B cell (primary cell): ENCODE measurements at regions not wholly inside any gene's neighbourhood (a gene's known extent, or its start where the extent isn't known, plus 50 kb on each side); places are given as distances from the start of the nearest gene placed in this dataset.

Experiments used
- ATAC-seq: fragments of 200-7000 bp; cut with Tn5 transposase; one replicate; pipeline ENCODE4 v1.10.0; 2021; ENCODE audit warnings: low read depth, mild to moderate bottlenecking, moderate number of reproducible peaks, moderate library complexity
- CTCF ChIA-PET: fragments of 350-600 bp; sonication (Branson Sonifier 250); formaldehyde crosslinking; loops from one replicate; lab custom pipeline; 2021; ENCODE audit warnings: antibody characterized with exemption, inconsistent platforms; lab: Charles Lee
- POLR2A ChIA-PET: fragments of 350-600 bp; sonication (Branson Sonifier 250); formaldehyde crosslinking; loops from one replicate; lab custom pipeline; 2021; ENCODE audit warnings: antibody characterized with exemption; lab: Charles Lee
- DNase-seq: peaks from one replicate; pipeline ENCODE4 v3.0.0; 2013
- H2AFZ ChIP-seq: 2 replicates; pipeline ENCODE4 v1.6.1; 2012; ENCODE audit warnings: mild to moderate bottlenecking, low read depth, low read length; ENCODE audit not compliant: insufficient read depth, poor library complexity, severe bottlenecking
- H3K27ac ChIP-seq, 2 donors: 1 replicate in 1 of 2; 2 replicates in 1 of 2; pipeline ENCODE4 v1.5.1; 2012 to 2013; ENCODE audit warnings: low read length in 2 of 2, mild to moderate bottlenecking in 2 of 2, moderate library complexity in 1 of 2
- H3K27me3 ChIP-seq, 4 experiments: fragments of 200-600 bp in 1 of 4; sonication (generic) in 1 of 4; replicated peaks in 1 of 4; 1 replicate in 2 of 4; 2 replicates in 2 of 4; pipeline versions ENCODE4 v1.6.1 to v1.7.0; 2013 to 2016; ENCODE audit warnings: low read length in 3 of 4, mild to moderate bottlenecking in 2 of 4, mixed read lengths in 1 of 4, moderate library complexity in 1 of 4; ENCODE audit not compliant: insufficient read depth in 4 of 4, control insufficient read depth in 3 of 4; ENCODE audit errors: control extremely low read depth in 1 of 4
- H3K36me3 ChIP-seq, 2 experiments: replicated peaks in 1 of 2; 1 replicate in 1 of 2; 2 replicates in 1 of 2; pipeline versions ENCODE4 v1.6.1 to v1.7.1; 2013; ENCODE audit warnings: low read length in 1 of 2; ENCODE audit not compliant: insufficient read depth in 2 of 2, control insufficient read depth in 1 of 2; ENCODE audit errors: control extremely low read depth in 1 of 2, extremely low read depth in 1 of 2
- H3K4me1 ChIP-seq, 2 donors: fragments of 200-600 bp in 1 of 2; sonication (generic) in 1 of 2; 1 replicate in 1 of 2; 2 replicates in 1 of 2; pipeline versions ENCODE4 v1.5.1 to v1.6.1; 2013 to 2017; ENCODE audit warnings: low read length in 2 of 2; ENCODE audit not compliant: control insufficient read depth in 2 of 2, insufficient read depth in 2 of 2
- H3K4me2 ChIP-seq: replicated peaks from 2 replicates; pipeline ENCODE3; 2012; ENCODE audit warnings: mild to moderate bottlenecking, low read depth, low read length; ENCODE audit not compliant: poor library complexity, severe bottlenecking
- H3K4me3 ChIP-seq, 5 experiments: fragments of 200-600 bp in 1 of 5; sonication (generic) in 1 of 5; 1 replicate in 3 of 5; 2 replicates in 2 of 5; pipeline versions ENCODE4 v1.5.1 to v1.7.0; 2011 to 2016; ENCODE audit warnings: low read length in 4 of 5, mild to moderate bottlenecking in 4 of 5, low read depth in 2 of 5, control low read depth in 1 of 5, moderate library complexity in 1 of 5; ENCODE audit not compliant: insufficient read depth in 1 of 5; ENCODE audit errors: control extremely low read depth in 1 of 5, extremely low read depth in 1 of 5
- H3K79me2 ChIP-seq: fragments of 200-600 bp; sonication (generic); one replicate; pipeline ENCODE4 v1.6.0; 2016; ENCODE audit warnings: low read length; ENCODE audit not compliant: control insufficient read depth, insufficient read depth
- H3K9ac ChIP-seq: fragments of 200-600 bp; sonication (generic); 2 replicates; pipeline ENCODE4 v1.6.1; 2017; ENCODE audit warnings: mild to moderate bottlenecking, low read length, moderate library complexity
- H3K9me3 ChIP-seq, 3 donors: one replicate each; pipeline versions ENCODE4 v1.6.1 to v1.7.1; 2013; ENCODE audit warnings: low read length in 2 of 3; ENCODE audit not compliant: control insufficient read depth in 2 of 3, insufficient read depth in 1 of 3; ENCODE audit errors: control extremely low read depth in 1 of 3
- H4K20me1 ChIP-seq: 2 replicates; pipeline ENCODE4 v1.6.0; 2012; ENCODE audit warnings: mild to moderate bottlenecking, low read length; ENCODE audit not compliant: insufficient read depth, control insufficient read depth, poor library complexity, severe bottlenecking
- H3K27ac Mint-ChIP-seq: one replicate; pipeline ENCODE4 v1.8.0; 2021; ENCODE audit warnings: mixed read lengths
- H3K27me3 Mint-ChIP-seq: one replicate; pipeline ENCODE4 v1.8.0; 2021; ENCODE audit warnings: mixed read lengths
- H3K4me1 Mint-ChIP-seq: one replicate; pipeline ENCODE4 v1.8.0; 2021; ENCODE audit warnings: mixed read lengths
- H3K4me3 Mint-ChIP-seq: one replicate; pipeline ENCODE4 v1.8.0; 2021; ENCODE audit warnings: mixed read lengths
- H3K9me3 Mint-ChIP-seq: one replicate; pipeline ENCODE4 v1.8.0; 2022; ENCODE audit warnings: mixed read lengths; ENCODE audit not compliant: insufficient read depth
- CTCF ChIP-seq: fragments of 200-600 bp; IDR thresholded peaks from one replicate; pipeline ENCODE4 v1.8.0; 2022; ENCODE audit warnings: antibody characterized with exemption, mild to moderate bottlenecking
- EZH2 ChIP-seq: IDR thresholded peaks from 2 replicates; pipeline ENCODE4 v1.6.1; 2012; ENCODE audit warnings: borderline replicate concordance, low read depth, mild to moderate bottlenecking, moderate library complexity, low read length; ENCODE audit not compliant: insufficient read depth, poor library complexity, severe bottlenecking
- WGBS: methylation state at CpG from one replicate; pipeline ENCODE4 v1.1.5; 2013; ENCODE audit warnings: missing lambda C conversion rate; ENCODE audit not compliant: insufficient coverage; 5-methylcytosine and 5-hydroxymethylcytosine counted together
- intact Hi-C: fragments of 100-400 bp; cut with micrococcal nuclease; formaldehyde crosslinking; loops from one replicate; pipeline ENCODE4 v1.10.0; 2022

- H3K27me3 ChIP-seq = no peaks in the 10 kb centered on the region
- no peaks in the 10 kb centered on the region for H3K4me1 Mint-ChIP-seq
- no peak for DNase-seq
- H4K20me1 ChIP-seq = no peaks in the 10 kb centered on the region
- peaks cover 21% of the 10 kb centered on the region for H3K27me3 Mint-ChIP-seq
- H3K4me1 ChIP-seq = no peaks in the 10 kb centered on the region
- no peak overlapping the region for H3K4me3 Mint-ChIP-seq
- H3K4me2 ChIP-seq = no peak overlapping the region
- ATAC-seq = no peak
- no peaks in the 10 kb centered on the region for H3K36me3 ChIP-seq
- no peaks in the 10 kb centered on the region for H3K9me3 ChIP-seq
- CTCF ChIA-PET = interaction anchor here (0.9 to 5.2 kb wide), 4 partner anchors 8 to 485 kb away, joined by 3 to 112 read pairs (median 22); no protein-coding TSS in a partner anchor
- 100% methylated on average over 1 of the region's 6 CpGs for WGBS
- no peaks in the 10 kb centered on the region for H3K9me3 Mint-ChIP-seq
- H3K79me2 ChIP-seq = no peaks in the 10 kb centered on the region
- POLR2A ChIA-PET = no interaction called here
- no peak for TF ChIP-seq CTCF
- no peak for TF ChIP-seq EZH2
- intact Hi-C loops = no loop called here
- no peak overlapping the region for H3K27ac Mint-ChIP-seq
- no peak overlapping the region for H3K27ac ChIP-seq
- no peak overlapping the region for H3K9ac ChIP-seq
- no peak overlapping the region for H3K4me3 ChIP-seq
- no peak overlapping the region for H2AFZ ChIP-seq
Measured at GRCh38 chr21:31583498-31583897, 76.0 kb upstream of the SOD1 start.

- H3K4me1 Mint-ChIP-seq = no peaks in the 10 kb centered on the region
- H3K27ac Mint-ChIP-seq = no peak overlapping the region
- Histone ChIP-seq H3K4me3 (no peak overlapping the region), H3K36me3 (no peaks in the 10 kb centered on the region), H4K20me1 (no peaks in the 10 kb centered on the region), H3K27me3 (no peaks in the 10 kb centered on the region), H3K9me3 (no peaks in the 10 kb centered on the region), H3K4me1 (no peaks in the 10 kb centered on the region), H2AFZ (no peak overlapping the region), H3K79me2 (no peaks in the 10 kb centered on the region), H3K9ac (no peak overlapping the region), H3K4me2 (no peak overlapping the region), H3K27ac (no peak overlapping the region)
- TF ChIP-seq CTCF = peak; percentile 84
- TF ChIP-seq EZH2 = no peak
- 48% methylated on average over 2 of the region's 3 CpGs for WGBS
- no peak overlapping the region for H3K4me3 Mint-ChIP-seq
- ChIA-PET CTCF (interaction anchor here (0.6 to 5.2 kb wide), 35 partner anchors 9 to 811 kb away, joined by 3 to 112 read pairs (median 5); no protein-coding TSS in a partner anchor), POLR2A (no interaction called here)
- DNase-seq = peak; percentile 67
- ATAC-seq = peak; percentile 69
- intact Hi-C loops = loop anchor here (1.0 to 2.0 kb wide), 3 partner anchors 23 to 383 kb away; no protein-coding TSS in a partner anchor
- H3K27me3 Mint-ChIP-seq = peaks cover 13% of the 10 kb centered on the region
- H3K9me3 Mint-ChIP-seq = no peaks in the 10 kb centered on the region
Measured at GRCh38 chr21:31580866-31581276, 78.6 kb upstream of the SOD1 start.
